Psoas muscle (tissue), 7 donors: ENCODE measurements at regions not wholly inside any gene's neighbourhood (a gene's known extent, or its start where the extent isn't known, plus 50 kb on each side); places are given as distances from the start of the nearest gene placed in this dataset.

ENCODE experiments used
- ATAC-seq, 4 donors: fragments of 200-7000 bp; cut with Tn5 transposase; one replicate each; pipeline ENCODE4 v1.9.1; 2020; ENCODE audit warnings: moderate library complexity in 3 of 4, mild to moderate bottlenecking in 2 of 4
- DNase-seq, 2 donors: peaks; one replicate each; pipeline ENCODE4 v3.0.0-alpha.2; 2020
- H3K27ac ChIP-seq: fragments of 200-600 bp; one replicate; pipeline ENCODE4 v1.8.0; 2022
- H3K27me3 ChIP-seq, 3 donors: fragments of 200-600 bp in 1 of 3; one replicate each; pipeline versions ENCODE4 v1.6.1 to v1.8.0; 2013 to 2022; ENCODE audit warnings: low read length in 2 of 3, mild to moderate bottlenecking in 2 of 3, moderate library complexity in 1 of 3; ENCODE audit not compliant: insufficient read depth in 3 of 3
- H3K36me3 ChIP-seq, 2 donors: fragments of 200-600 bp in 1 of 2; one replicate each; pipeline versions ENCODE4 v1.6.1 to v1.8.0; 2013 to 2022; ENCODE audit warnings: low read depth in 1 of 2, mild to moderate bottlenecking in 1 of 2, moderate library complexity in 1 of 2; ENCODE audit not compliant: insufficient read depth in 1 of 2
- H3K4me1 ChIP-seq: fragments of 200-600 bp; one replicate; pipeline ENCODE4 v1.8.0; 2022
- H3K4me3 ChIP-seq: fragments of 200-600 bp; one replicate; pipeline ENCODE4 v1.8.0; 2022; ENCODE audit warnings: mild to moderate bottlenecking
- H3K9me3 ChIP-seq: fragments of 200-600 bp; one replicate; pipeline ENCODE4 v1.8.0; 2022
- CTCF ChIP-seq: fragments of 200-600 bp; IDR thresholded peaks from one replicate; pipeline ENCODE4 v1.8.0; 2022; ENCODE audit warnings: antibody characterized with exemption
- WGBS, 3 donors: extraction: QIAGEN DNeasy Blood & Tissue Kit; methylation state at CpG; one replicate each; pipeline versions ENCODE4 v1.1.6 to v1.1.7; 2013; 5-methylcytosine and 5-hydroxymethylcytosine counted together
- intact Hi-C, 2 donors: fragments of 100-400 bp; cut with DNase I; formaldehyde crosslinking; loops; one replicate each; pipeline versions ENCODE4 v1.11.0 to v1.14.2; 2022
- donor health status: healthy with polysubstance abuse.
- donor health status: DM: no; HTN: no; CAD: no; lungs with moderate emphysema.
- donor health status: Bipolar disorder and iron deficiency.
- donor health status: healthy.
- donor health status: DM: yes; HTN: yes; CAD: no.
- donor health status: DM: no; HTN: no; CAD: no.
- donor health status: DM: yes; HTN: yes; CAD: no.

- H3K4me3 ChIP-seq, result no peak overlapping the region
- no peak for DNase-seq
- H3K27ac ChIP-seq, result no peak overlapping the region
- no peaks in the 10 kb centered on the region for H3K27me3 ChIP-seq
- no peaks in the 10 kb centered on the region for H3K36me3 ChIP-seq
- no peaks in the 10 kb centered on the region for H3K9me3 ChIP-seq
- intact Hi-C loops, result no loop called here
- no peak for TF ChIP-seq CTCF
- WGBS, 3 donors, result 97 to 99% (median 97%) methylated on average over 2 of the region's 2 CpGs
- no peaks in the 10 kb centered on the region for H3K4me1 ChIP-seq
- no peak for ATAC-seq
Measured at GRCh38 chr6:156694679-156695078, 82.5 kb upstream of the ARID1B start.

GRCh38 chr6:156691018-156691417, 86.2 kb upstream of the ARID1B start:
- H3K36me3 ChIP-seq, result no peaks in the 10 kb centered on the region
- DNase-seq, result no peak
- intact Hi-C loops, result no loop called here

GRCh38 chr6:156689656-156690055, 87.5 kb upstream of the ARID1B start:
- Histone ChIP-seq H3K27ac (no peak overlapping the region), H3K27me3 (no peaks in the 10 kb centered on the region), H3K4me1 (peaks cover 11% of the 10 kb centered on the region), H3K4me3 (no peak overlapping the region), H3K9me3 (no peaks in the 10 kb centered on the region), H3K36me3 (no peaks in the 10 kb centered on the region)
- 77 to 92% (median 85%) methylated on average over 2 of the region's 2 CpGs for WGBS, 3 donors
- intact Hi-C loops, result loop anchor here (5.0 to 10.0 kb wide), 4 partner anchors 127 to 495 kb away; no protein-coding TSS in a partner anchor
- TF ChIP-seq CTCF, result no peak
- DNase-seq (no peak), ATAC-seq (no peak)

More at GRCh38 chr6:156691018-156691417, 86.2 kb upstream of the ARID1B start:
- peaks cover 5% of the 10 kb centered on the region for H3K4me1 ChIP-seq
- 89 to 91% (median 91%) methylated on average over 4 of the region's 4 CpGs for WGBS, 3 donors
- H3K9me3 ChIP-seq, result no peaks in the 10 kb centered on the region
- no peak for ATAC-seq
- no peak for TF ChIP-seq CTCF
- H3K27ac ChIP-seq, result no peak overlapping the region
- no peak overlapping the region for H3K4me3 ChIP-seq
- no peaks in the 10 kb centered on the region for H3K27me3 ChIP-seq

GRCh38 chr6:156688620-156688971, 88.6 kb upstream of the ARID1B start:
- H3K27me3 ChIP-seq, result no peaks in the 10 kb centered on the region
- no peak for TF ChIP-seq CTCF
- H3K36me3 ChIP-seq, result no peaks in the 10 kb centered on the region
- ATAC-seq (no peak), DNase-seq (no peak)
- intact Hi-C loops, result loop anchor here (1.0 to 10.0 kb wide), 5 partner anchors 88 to 496 kb away; no protein-coding TSS in a partner anchor
- H3K4me3 ChIP-seq, result no peak overlapping the region
- peaks cover 11% of the 10 kb centered on the region for H3K4me1 ChIP-seq
- WGBS, 3 donors, result 97 to 100% (median 97%) methylated on average over 1 of the region's 1 CpG
- H3K27ac ChIP-seq, result peak overlapping the region; percentile 96
- H3K9me3 ChIP-seq, result no peaks in the 10 kb centered on the region
